ENCODE measurements at regions not wholly inside any gene's neighbourhood (a gene's known extent, or its start where the extent isn't known, plus 50 kb on each side); places are given as distances from the start of the nearest gene placed in this dataset.

GRCh38 chr6:23696992-23697391 lies 429.0 kb upstream of the NRSN1 start:
- Histone ChIP-seq H3K9me3 (ENCODE audit: low read length) (no peaks in the 10 kb centered on the region), H3K27ac (ENCODE audit: low read depth, low read length) (no peak overlapping the region), H3K36me3 (ENCODE audit: insufficient read depth, low read length) (no peaks in the 10 kb centered on the region), H3K27me3 (ENCODE audit: insufficient read depth, low read length, poor library complexity, severe bottlenecking) (no peaks in the 10 kb centered on the region), H3K4me3 (ENCODE audit: low read length) (no peak overlapping the region), H3K4me1 (ENCODE audit: insufficient read depth, low read length) (no peaks in the 10 kb centered on the region)
- CTCF ChIA-PET: no interaction called here
- Mint-ChIP-seq H3K9me3 (peaks cover 0 to 8% (median 4%) of the 10 kb centered on the region in 5 donors), H3K27me3 (no peaks in the 10 kb centered on the region), H3K36me3 (no peaks in the 10 kb centered on the region), H3K4me3 (no peak overlapping the region), H3K4me1 (no peaks in the 10 kb centered on the region), H3K27ac (no peak overlapping the region)
- POLR2A ChIA-PET: no interaction called here
- no peak for DNase-seq

GRCh38 chr6:23704479-23705052 lies 421.4 kb upstream of the NRSN1 start:
- H3K9me3 Mint-ChIP-seq: peaks cover 0 to 9% (median 3%) of the 10 kb centered on the region in 5 donors
- H3K36me3 Mint-ChIP-seq: no peaks in the 10 kb centered on the region
- no peak for DNase-seq
- Histone ChIP-seq H3K4me1 (ENCODE audit: insufficient read depth, low read length) (no peaks in the 10 kb centered on the region), H3K27me3 (ENCODE audit: insufficient read depth, low read length, poor library complexity, severe bottlenecking) (no peaks in the 10 kb centered on the region), H3K9me3 (ENCODE audit: low read length) (no peaks in the 10 kb centered on the region), H3K4me3 (ENCODE audit: low read length) (no peak overlapping the region), H3K27ac (ENCODE audit: low read depth, low read length) (no peak overlapping the region), H3K36me3 (ENCODE audit: insufficient read depth, low read length) (no peaks in the 10 kb centered on the region)
- POLR2A ChIA-PET: no interaction called here
- CTCF ChIA-PET: no interaction called here
- no peaks in the 10 kb centered on the region for H3K4me1 Mint-ChIP-seq
- no peaks in the 10 kb centered on the region for H3K27me3 Mint-ChIP-seq
- no peak overlapping the region for H3K27ac Mint-ChIP-seq
- no peak overlapping the region for H3K4me3 Mint-ChIP-seq

DNA sequence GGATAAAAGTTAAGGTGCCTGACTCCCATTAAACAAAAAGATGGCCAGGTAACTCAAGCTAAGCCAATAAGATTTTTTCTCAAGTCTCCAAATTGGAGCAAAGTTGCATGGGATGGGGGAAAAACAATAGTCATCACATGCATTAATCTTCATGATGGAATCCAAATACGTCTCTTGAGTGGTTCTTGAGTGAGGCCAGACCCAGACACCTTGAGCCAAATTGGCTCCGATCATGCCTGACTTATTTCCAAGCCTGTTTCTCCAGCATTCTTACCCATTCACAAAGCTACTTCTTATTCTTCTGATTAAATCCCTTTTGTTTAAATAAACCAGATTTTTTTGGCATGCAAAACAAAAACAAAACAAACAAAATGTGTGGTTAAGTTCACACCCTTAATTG lies 420.3 kb upstream of the NRSN1 start:
- no peak overlapping the region for H3K4me3 Mint-ChIP-seq
- Histone ChIP-seq H3K27me3 (ENCODE audit: insufficient read depth, low read length, poor library complexity, severe bottlenecking) (no peaks in the 10 kb centered on the region), H3K9me3 (ENCODE audit: low read length) (no peaks in the 10 kb centered on the region), H3K4me3 (ENCODE audit: low read length) (no peak overlapping the region), H3K36me3 (ENCODE audit: insufficient read depth, low read length) (no peaks in the 10 kb centered on the region), H3K4me1 (ENCODE audit: insufficient read depth, low read length) (no peaks in the 10 kb centered on the region), H3K27ac (ENCODE audit: low read depth, low read length) (no peak overlapping the region)
- POLR2A ChIA-PET: no interaction called here
- H3K9me3 Mint-ChIP-seq: peaks cover 0 to 9% (median 2%) of the 10 kb centered on the region in 5 donors
- no peak overlapping the region for H3K27ac Mint-ChIP-seq
- CTCF ChIA-PET: no interaction called here
- DNase-seq: no peak
- no peaks in the 10 kb centered on the region for H3K36me3 Mint-ChIP-seq
- H3K27me3 Mint-ChIP-seq: no peaks in the 10 kb centered on the region
- H3K4me1 Mint-ChIP-seq: no peaks in the 10 kb centered on the region

GRCh38 chr6:23712756-23713155 lies 413.3 kb upstream of the NRSN1 start:
- Mint-ChIP-seq H3K4me3 (no peak overlapping the region), H3K27me3 (no peaks in the 10 kb centered on the region), H3K36me3 (no peaks in the 10 kb centered on the region), H3K4me1 (no peaks in the 10 kb centered on the region), H3K9me3 (peaks cover 3 to 9% (median 4%) of the 10 kb centered on the region in 5 donors), H3K27ac (no peak overlapping the region)
- Histone ChIP-seq H3K4me3 (ENCODE audit: low read length) (no peak overlapping the region), H3K27me3 (ENCODE audit: insufficient read depth, low read length, poor library complexity, severe bottlenecking) (no peaks in the 10 kb centered on the region), H3K9me3 (ENCODE audit: low read length) (no peaks in the 10 kb centered on the region), H3K27ac (ENCODE audit: low read depth, low read length) (no peak overlapping the region), H3K36me3 (ENCODE audit: insufficient read depth, low read length) (no peaks in the 10 kb centered on the region), H3K4me1 (ENCODE audit: insufficient read depth, low read length) (no peaks in the 10 kb centered on the region)
- DNase-seq: no peak
- CTCF ChIA-PET: no interaction called here
- POLR2A ChIA-PET: no interaction called here

DNA sequence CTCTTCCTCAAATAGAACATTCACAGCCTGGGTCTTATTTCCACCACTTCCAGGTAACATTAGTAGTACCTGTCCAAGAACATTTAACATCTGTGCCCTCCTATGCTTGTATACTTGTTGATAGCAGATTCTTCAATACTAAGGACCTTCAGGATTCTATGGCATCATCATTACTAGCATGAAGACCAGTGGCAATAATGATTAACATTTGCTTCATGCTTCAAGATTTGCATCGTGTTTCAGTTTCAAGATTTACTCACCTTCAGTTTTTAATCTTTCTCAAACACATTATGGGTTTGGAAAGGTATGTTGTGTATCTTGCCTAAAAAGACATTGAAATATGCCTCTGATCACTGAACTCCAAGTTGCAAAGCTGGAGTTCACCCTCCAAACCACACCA lies 412.8 kb upstream of the NRSN1 start:
- no peak overlapping the region for H3K27ac ChIP-seq (ENCODE audit: low read depth, low read length)
- H3K36me3 Mint-ChIP-seq: no peaks in the 10 kb centered on the region
- H3K4me3 Mint-ChIP-seq: no peak overlapping the region
- H3K27me3 Mint-ChIP-seq: no peaks in the 10 kb centered on the region
- no peaks in the 10 kb centered on the region for H3K4me1 Mint-ChIP-seq
- H3K36me3 ChIP-seq (ENCODE audit: insufficient read depth, low read length): no peaks in the 10 kb centered on the region
- H3K27ac Mint-ChIP-seq: no peak overlapping the region
- H3K9me3 Mint-ChIP-seq: peaks cover 3 to 9% (median 4%) of the 10 kb centered on the region in 5 donors
- H3K27me3 ChIP-seq (ENCODE audit: insufficient read depth, low read length, poor library complexity, severe bottlenecking): no peaks in the 10 kb centered on the region
- ChIA-PET POLR2A (no interaction called here), CTCF (no interaction called here)
- DNase-seq: no peak
- no peak overlapping the region for H3K4me3 ChIP-seq (ENCODE audit: low read length)
- no peaks in the 10 kb centered on the region for H3K4me1 ChIP-seq (ENCODE audit: insufficient read depth, low read length)
- no peaks in the 10 kb centered on the region for H3K9me3 ChIP-seq (ENCODE audit: low read length)

- peaks cover 0 to 8% (median 2%) of the 10 kb centered on the region in 5 donors for H3K9me3 Mint-ChIP-seq
- no peaks in the 10 kb centered on the region for H3K27me3 Mint-ChIP-seq
- Histone ChIP-seq H3K9me3 (ENCODE audit: low read length) (no peaks in the 10 kb centered on the region), H3K4me3 (ENCODE audit: low read length) (no peak overlapping the region), H3K36me3 (ENCODE audit: insufficient read depth, low read length) (no peaks in the 10 kb centered on the region), H3K27me3 (ENCODE audit: insufficient read depth, low read length, poor library complexity, severe bottlenecking) (no peaks in the 10 kb centered on the region), H3K4me1 (ENCODE audit: insufficient read depth, low read length) (no peaks in the 10 kb centered on the region), H3K27ac (ENCODE audit: low read depth, low read length) (no peak overlapping the region)
- no peaks in the 10 kb centered on the region for H3K36me3 Mint-ChIP-seq
- H3K4me3 Mint-ChIP-seq: no peak overlapping the region
- POLR2A ChIA-PET: no interaction called here
- H3K4me1 Mint-ChIP-seq: no peaks in the 10 kb centered on the region
- no peak for DNase-seq
- CTCF ChIA-PET: no interaction called here
- H3K27ac Mint-ChIP-seq: no peak overlapping the region
Measured at GRCh38 chr6:23728707-23729106, 397.3 kb upstream of the NRSN1 start.

DNA sequence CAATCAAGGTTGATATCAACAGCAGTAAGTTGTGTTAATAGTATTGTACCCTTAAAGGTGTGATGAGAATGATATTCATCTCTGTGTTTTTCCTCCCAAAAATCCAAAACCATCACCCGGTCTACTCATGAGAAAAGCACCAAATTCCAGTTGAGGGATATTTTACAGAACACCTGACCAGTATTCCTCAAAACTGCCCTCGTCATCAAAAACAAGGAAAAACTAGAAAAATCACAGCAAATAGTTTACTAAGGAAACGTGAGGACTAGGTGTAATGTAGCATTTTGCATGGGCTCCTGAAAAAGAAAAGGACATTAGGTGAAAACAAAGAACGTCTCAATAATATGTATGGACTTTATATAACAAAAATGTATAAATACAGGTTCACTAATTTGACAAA lies 394.4 kb upstream of the NRSN1 start:
- no peaks in the 10 kb centered on the region for H3K36me3 ChIP-seq (ENCODE audit: insufficient read depth, low read length)

DNA sequence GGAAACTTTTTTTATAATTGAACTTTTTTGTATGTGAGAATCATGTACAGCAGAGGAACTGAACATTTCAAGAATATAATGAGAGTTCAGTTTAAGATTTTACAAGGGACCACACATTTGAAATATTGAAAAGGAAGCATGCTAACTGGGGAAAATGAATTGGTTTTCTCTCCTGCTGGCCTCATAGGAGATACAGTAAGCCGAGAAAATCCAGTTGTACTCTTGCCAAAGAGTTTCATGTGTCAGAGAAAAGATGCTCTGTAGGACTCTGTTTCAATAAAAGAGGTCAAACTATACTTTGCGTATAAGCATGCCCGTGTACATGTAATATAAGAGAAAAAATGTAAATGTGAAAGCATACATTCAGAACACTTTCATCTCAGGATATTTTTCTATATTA lies 393.5 kb upstream of the NRSN1 start:
- Mint-ChIP-seq H3K9me3 (peaks cover 0 to 4% (median 2%) of the 10 kb centered on the region in 5 donors), H3K27ac (no peak overlapping the region), H3K4me1 (no peaks in the 10 kb centered on the region), H3K27me3 (no peaks in the 10 kb centered on the region), H3K36me3 (no peaks in the 10 kb centered on the region), H3K4me3 (no peak overlapping the region)
- ChIA-PET CTCF (no interaction called here), POLR2A (no interaction called here)
- Histone ChIP-seq H3K4me1 (ENCODE audit: insufficient read depth, low read length) (no peaks in the 10 kb centered on the region), H3K4me3 (ENCODE audit: low read length) (no peak overlapping the region), H3K36me3 (ENCODE audit: insufficient read depth, low read length) (no peaks in the 10 kb centered on the region), H3K9me3 (ENCODE audit: low read length) (no peaks in the 10 kb centered on the region), H3K27me3 (ENCODE audit: insufficient read depth, low read length, poor library complexity, severe bottlenecking) (no peaks in the 10 kb centered on the region), H3K27ac (ENCODE audit: low read depth, low read length) (no peak overlapping the region)
- DNase-seq: no peak

More for the DNA sequence above, 394.4 kb upstream of the NRSN1 start:
- no peak overlapping the region for H3K4me3 Mint-ChIP-seq
- no peak for DNase-seq
- H3K27ac ChIP-seq (ENCODE audit: low read depth, low read length): no peak overlapping the region
- peaks cover 0 to 4% (median 2%) of the 10 kb centered on the region in 5 donors for H3K9me3 Mint-ChIP-seq
- ChIA-PET CTCF (no interaction called here), POLR2A (no interaction called here)
- no peaks in the 10 kb centered on the region for H3K4me1 Mint-ChIP-seq
- no peaks in the 10 kb centered on the region for H3K9me3 ChIP-seq (ENCODE audit: low read length)
- no peaks in the 10 kb centered on the region for H3K4me1 ChIP-seq (ENCODE audit: insufficient read depth, low read length)
- no peak overlapping the region for H3K27ac Mint-ChIP-seq
- no peaks in the 10 kb centered on the region for H3K27me3 ChIP-seq (ENCODE audit: insufficient read depth, low read length, poor library complexity, severe bottlenecking)
- H3K27me3 Mint-ChIP-seq: no peaks in the 10 kb centered on the region
- H3K36me3 Mint-ChIP-seq: no peaks in the 10 kb centered on the region
- no peak overlapping the region for H3K4me3 ChIP-seq (ENCODE audit: low read length)

GRCh38 chr6:23735151-23735550 lies 390.9 kb upstream of the NRSN1 start:
- no peaks in the 10 kb centered on the region for H3K36me3 ChIP-seq (ENCODE audit: insufficient read depth, low read length)
- H3K4me1 Mint-ChIP-seq: no peaks in the 10 kb centered on the region
- no peak for DNase-seq
- no peak overlapping the region for H3K4me3 Mint-ChIP-seq
- no peaks in the 10 kb centered on the region for H3K4me1 ChIP-seq (ENCODE audit: insufficient read depth, low read length)
- no peaks in the 10 kb centered on the region for H3K27me3 ChIP-seq (ENCODE audit: insufficient read depth, low read length, poor library complexity, severe bottlenecking)
- H3K27me3 Mint-ChIP-seq: no peaks in the 10 kb centered on the region
- H3K27ac Mint-ChIP-seq: no peak overlapping the region
- ChIA-PET CTCF (no interaction called here), POLR2A (no interaction called here)
- H3K4me3 ChIP-seq (ENCODE audit: low read length): no peak overlapping the region
- peaks cover 0 to 4% (median 2%) of the 10 kb centered on the region in 5 donors for H3K9me3 Mint-ChIP-seq
- H3K9me3 ChIP-seq (ENCODE audit: low read length): no peaks in the 10 kb centered on the region
- no peak overlapping the region for H3K27ac ChIP-seq (ENCODE audit: low read depth, low read length)
- no peaks in the 10 kb centered on the region for H3K36me3 Mint-ChIP-seq

Data from CD8-positive, alpha-beta memory T cell (primary cell).